HG02610 (cell line): ENCODE measurements at regions not wholly inside any gene's neighbourhood (a gene's known extent, or its start where the extent isn't known, plus 50 kb on each side); places are given as distances from the start of the nearest gene placed in this dataset.

Experiments
- ATAC-seq: cut with Tn5 transposase; IDR thresholded peaks from one replicate; pipeline ENCODE4 v1.9.1; 2021; ENCODE audit warnings: mild to moderate bottlenecking, moderate library complexity; ENCODE audit not compliant: unreplicated experiment

DNA sequence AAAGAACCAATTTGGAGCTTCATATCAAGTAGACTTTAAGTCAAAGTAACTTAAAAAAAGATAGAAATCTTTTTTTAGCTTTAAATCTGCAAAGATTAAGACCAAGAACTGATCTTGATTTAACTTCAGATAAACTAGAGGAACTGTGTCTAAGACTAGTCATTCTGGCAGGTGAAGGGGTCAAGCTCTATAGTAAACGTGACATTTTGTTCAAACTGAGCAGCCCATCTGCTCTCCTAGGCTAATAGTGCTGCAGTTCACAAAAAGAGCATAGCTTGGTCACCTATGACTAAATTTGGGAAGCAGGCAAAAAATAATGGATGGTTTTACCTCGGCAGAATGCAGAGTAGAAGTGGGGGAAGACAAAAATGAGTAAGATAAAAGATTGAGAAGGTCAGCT lies 168.8 kb upstream of the ALCAM start:
- no peak for ATAC-seq

- no peak for ATAC-seq
These were observed 167.5 kb upstream of the ALCAM start for GRCh38 chr3:105199217-105199616.

DNA sequence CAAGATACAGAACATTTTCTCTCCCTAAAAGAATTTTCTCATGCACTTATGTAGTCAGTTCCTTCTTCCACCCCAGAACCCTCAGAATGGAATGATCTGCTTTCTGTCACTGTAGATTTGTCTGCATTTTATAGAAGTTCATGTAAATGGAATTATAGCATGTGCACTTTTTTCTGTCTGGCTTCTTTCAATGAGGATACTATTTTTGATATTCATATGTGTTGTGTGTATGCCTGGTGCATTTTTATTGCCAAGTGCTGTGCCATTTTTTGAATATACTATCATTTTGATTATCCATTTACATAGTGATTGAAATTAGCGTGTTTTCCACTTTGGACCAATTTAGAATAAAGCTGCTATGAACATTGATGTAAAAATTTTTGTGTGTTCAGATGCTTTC lies 156.6 kb upstream of the ALCAM start:
- no peak for ATAC-seq

DNA sequence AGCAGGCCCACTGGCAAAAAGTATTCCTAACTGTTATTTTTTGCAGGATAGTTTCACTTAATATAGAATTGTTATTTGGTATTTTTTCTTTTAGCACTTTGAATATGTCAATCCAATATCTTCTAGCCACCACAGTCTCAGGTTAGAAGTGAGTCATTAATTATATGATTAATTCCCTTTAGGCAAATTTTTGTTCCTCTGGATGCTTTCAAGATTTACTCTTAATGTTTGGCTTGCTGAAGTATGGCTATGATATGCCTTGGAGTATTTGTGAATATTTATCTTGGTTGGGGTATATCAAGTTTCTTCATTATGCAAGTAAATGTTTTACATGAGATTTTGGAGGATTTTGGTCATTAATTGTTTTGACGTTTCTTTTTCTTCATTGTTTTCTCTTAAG lies 152.1 kb upstream of the ALCAM start:
- ATAC-seq = no peak

GRCh38 chr3:105222568-105223093 lies 144.1 kb upstream of the ALCAM start:
- no peak for ATAC-seq

DNA sequence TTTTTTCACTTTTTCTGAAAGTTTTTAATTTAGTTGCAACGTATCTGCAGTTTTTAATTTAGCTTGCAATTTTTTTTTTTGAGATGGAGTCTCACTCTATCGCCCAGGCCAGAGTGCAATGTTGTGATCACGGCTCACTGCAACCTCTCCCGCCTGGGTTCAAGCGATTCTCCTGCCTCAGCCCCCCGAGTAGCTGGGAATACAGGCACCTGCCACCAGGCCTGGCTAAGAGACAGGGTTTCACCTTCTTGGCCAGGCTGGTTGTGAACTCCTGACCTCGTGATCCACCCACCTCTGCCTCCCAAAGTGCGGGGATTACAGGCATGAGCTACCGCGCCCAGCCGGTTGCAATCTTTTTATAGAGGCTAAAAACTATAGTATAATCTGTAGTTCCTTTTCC lies 142.9 kb upstream of the ALCAM start:
- ATAC-seq = no peak

GRCh38 chr3:105228696-105229095 lies 138.0 kb upstream of the ALCAM start:
- ATAC-seq = no peak

GRCh38 chr3:105232553-105232952 lies 134.2 kb upstream of the ALCAM start:
- no peak for ATAC-seq

DNA sequence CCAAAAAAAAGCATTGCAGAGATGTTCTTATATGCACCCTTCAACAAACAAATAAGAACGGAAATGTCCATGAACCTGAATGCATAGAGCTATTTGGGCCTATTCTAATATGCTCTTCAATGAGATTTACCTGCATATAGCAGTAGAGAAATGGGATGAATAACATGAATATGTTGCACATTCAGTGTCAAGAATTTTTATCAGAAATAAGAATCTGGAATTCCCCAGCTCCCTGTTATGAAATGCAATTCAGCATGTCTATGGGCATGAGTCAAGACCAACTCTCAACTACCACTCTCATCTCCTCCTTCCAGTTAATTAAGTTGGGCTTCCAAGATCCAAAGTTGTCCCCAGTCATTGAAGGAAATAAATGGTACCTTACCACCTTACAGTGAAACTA lies 133.7 kb upstream of the ALCAM start:
- no peak for ATAC-seq

- ATAC-seq = no peak
These were observed 131.5 kb upstream of the ALCAM start for GRCh38 chr3:105235221-105235620.

DNA sequence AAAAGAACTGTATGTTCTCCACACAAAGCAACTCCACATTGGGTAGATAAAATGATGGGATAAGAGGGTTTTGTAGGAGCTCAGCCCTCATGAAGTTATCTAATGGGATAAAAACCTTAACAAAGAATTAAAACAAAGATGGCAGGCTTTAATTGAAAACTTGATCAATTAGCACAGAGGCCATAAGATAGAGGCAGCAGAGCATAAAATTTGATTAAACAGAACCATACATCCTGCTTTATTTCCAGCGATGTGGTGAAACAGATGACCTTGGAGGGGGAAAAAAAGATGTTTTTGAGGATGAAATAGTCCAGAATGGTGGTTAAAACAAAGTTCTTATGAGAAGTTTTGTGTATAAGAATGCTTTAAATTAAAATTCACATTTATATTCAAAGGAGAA lies 130.9 kb upstream of the ALCAM start:
- ATAC-seq = no peak

DNA sequence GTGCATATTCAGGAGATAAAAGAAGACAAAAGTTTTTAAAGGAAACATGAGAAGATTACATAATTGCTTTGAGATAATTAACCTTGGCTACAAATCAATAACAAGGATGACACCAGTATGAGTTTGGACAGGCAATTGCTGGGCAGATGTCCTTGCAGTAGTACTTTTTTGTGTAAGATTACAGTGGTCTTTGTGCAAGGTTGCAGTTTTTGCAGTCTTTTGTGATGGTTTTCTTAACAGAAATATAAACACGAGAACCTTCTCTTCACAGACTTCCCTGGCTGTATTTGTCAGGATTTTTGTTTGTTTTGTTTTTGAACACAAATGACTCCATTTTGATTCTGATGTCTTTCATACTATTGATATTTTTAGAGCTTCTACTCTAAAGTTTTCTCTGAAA lies 128.3 kb upstream of the ALCAM start:
- ATAC-seq = no peak

- no peak for ATAC-seq
These were observed 123.6 kb upstream of the ALCAM start for GRCh38 chr3:105243076-105243475.

- no peak for ATAC-seq
These were observed 120.2 kb upstream of the ALCAM start for GRCh38 chr3:105246536-105246935.

DNA sequence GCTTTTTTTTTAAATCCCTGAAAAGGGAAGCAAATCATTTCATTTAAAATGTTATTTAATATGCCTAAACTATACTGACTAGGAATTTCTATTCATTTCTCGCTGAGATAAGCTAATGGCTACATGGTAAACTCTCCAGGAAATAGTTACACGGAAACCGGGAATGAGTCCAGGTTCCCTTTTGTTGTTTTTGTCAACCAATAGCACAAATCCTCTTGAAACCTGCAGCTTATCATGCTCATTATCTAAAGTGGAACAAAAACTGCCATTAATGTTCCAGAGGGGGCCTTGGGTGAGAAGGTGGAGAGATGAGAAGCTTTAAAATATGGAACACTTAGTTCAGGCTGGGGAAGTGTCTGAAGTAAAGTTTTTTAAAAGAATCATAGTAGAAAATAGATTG lies 113.5 kb upstream of the ALCAM start:
- no peak for ATAC-seq

GRCh38 chr3:105254154-105254553 lies 112.6 kb upstream of the ALCAM start:
- ATAC-seq = no peak

DNA sequence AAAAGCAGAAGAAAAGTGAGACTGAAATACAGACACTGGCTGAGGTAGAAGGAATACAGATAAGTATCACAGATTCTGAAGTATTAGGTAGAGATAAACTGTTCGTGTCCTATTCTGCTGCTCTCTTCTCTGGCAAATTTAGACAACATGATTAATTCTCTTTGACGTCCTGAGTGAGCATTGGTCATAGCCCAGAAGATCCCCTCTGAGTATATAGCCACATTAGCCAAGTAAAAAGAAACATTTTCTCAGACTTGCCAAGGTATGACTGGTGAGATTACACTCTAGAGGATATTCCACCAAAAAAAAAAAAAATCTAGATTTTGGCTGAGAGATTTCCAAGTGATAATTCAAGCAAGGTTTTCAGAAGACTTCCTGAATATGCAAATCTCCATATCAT lies 111.4 kb upstream of the ALCAM start:
- ATAC-seq = no peak

DNA sequence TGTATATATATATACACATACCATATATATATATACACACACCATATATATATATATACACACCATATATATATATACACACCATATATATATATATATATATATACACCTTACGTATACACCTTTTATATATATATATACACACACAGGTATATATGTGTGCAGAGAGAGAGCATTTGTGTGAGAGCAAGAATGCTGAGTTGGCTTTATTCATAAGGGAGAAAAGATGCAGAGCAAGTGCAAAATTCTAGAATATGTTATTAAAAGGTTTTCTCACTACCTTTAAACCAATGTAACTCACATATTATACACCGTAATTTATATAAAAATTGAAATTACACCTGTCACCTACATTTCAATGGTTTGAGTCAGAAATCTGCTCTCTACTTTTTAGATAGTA lies 107.2 kb upstream of the ALCAM start:
- ATAC-seq = no peak

DNA sequence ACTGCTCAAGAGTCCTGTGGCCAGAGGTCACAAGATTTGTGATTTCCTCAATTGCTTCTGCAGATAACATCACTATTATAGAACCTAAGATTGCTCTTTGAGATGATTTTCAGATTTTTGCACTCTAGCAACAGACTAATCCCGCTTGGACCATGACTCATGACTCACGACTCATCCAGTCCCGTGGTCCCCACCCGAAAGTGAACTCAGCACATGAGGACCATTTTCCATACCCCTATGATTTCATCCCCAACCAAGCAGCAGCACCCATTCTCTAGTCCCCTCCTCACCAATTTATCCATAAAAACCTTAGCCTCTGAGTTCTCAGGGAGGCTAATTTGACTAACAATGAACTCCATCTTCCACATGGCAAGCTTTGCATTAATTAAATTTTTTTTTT lies 106.3 kb upstream of the ALCAM start:
- no peak for ATAC-seq

DNA sequence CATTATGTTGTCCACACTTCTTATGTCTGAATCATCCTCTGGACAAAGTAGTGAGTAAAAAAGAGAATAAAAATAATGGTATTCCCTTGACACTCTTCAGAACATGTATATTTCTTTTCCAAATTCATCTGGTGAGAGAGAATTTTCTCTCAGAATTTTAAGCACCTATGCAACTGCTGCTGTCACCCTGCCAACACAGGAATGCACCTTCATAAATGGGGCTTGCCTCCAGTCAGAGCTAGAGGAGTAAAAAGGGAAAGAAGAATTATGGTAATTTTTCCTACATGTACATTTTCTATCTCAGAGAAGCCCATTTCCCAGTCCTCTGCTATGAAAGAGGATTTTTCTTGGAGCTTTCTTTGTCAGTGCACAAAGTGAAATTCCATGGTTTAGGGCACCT lies 92.2 kb upstream of the ALCAM start:
- ATAC-seq = no peak

DNA sequence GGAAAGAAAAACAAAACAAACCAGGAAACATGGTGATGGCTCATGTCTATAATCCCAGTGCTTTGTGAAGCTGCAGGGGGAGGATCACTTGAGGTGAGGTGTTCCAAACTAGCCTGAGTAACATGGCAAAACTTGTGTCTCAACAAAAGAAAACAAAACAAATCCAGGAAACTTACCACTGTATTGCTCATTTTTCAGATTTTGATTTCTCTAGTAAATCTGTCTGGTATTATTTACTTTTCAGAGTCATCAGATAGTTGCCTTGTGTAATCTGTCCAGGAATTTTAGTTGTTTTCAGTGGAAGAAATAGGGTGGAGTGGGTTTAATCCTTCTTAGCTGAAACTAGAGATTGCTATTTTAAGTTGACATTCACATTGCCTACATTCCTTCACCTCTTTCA lies 91.8 kb upstream of the ALCAM start:
- ATAC-seq = no peak

GRCh38 chr3:105277656-105278055 lies 89.1 kb upstream of the ALCAM start:
- no peak for ATAC-seq

DNA sequence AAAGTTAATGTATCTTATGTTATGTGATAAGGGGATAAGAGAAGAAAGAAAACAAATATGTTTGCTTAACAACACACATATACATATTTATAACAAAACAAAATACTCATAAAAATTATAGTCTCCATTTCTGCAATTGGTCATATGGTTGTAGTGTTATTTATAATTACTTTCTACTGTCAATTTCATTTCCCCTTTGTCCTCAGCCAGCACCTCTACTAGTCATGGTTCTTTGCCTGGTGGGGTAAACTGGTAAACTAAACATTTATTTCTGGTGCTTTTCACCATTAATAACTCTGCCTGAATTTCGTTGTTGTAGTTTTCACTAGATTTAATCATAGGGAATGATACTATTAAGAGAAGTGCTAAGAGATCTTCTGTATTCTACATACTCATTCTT lies 88.0 kb upstream of the ALCAM start:
- no peak for ATAC-seq

GRCh38 chr3:105281989-105282388 lies 84.7 kb upstream of the ALCAM start:
- no peak for ATAC-seq
